ENCODE measurements at regions not wholly inside any gene's neighbourhood (a gene's known extent, or its start where the extent isn't known, plus 50 kb on each side); places are given as distances from the start of the nearest gene placed in this dataset.

- TF ChIP-seq, protein P1, sequence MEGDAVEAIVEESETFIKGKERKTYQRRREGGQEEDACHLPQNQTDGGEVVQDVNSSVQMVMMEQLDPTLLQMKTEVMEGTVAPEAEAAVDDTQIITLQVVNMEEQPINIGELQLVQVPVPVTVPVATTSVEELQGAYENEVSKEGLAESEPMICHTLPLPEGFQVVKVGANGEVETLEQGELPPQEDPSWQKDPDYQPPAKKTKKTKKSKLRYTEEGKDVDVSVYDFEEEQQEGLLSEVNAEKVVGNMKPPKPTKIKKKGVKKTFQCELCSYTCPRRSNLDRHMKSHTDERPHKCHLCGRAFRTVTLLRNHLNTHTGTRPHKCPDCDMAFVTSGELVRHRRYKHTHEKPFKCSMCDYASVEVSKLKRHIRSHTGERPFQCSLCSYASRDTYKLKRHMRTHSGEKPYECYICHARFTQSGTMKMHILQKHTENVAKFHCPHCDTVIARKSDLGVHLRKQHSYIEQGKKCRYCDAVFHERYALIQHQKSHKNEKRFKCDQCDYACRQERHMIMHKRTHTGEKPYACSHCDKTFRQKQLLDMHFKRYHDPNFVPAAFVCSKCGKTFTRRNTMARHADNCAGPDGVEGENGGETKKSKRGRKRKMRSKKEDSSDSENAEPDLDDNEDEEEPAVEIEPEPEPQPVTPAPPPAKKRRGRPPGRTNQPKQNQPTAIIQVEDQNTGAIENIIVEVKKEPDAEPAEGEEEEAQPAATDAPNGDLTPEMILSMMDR (IDR thresholded peaks at IDR 0.05): no peak
- no peak for TF ChIP-seq EZH2 (IDR thresholded peaks at IDR 0.05; ENCODE audit: borderline replicate concordance, insufficient read depth, low read depth, low read length, poor library complexity, severe bottlenecking)
These were observed 118.9 kb downstream of the RIN2 start for GRCh38 chr20:19876828-19877460.
